ENCODE measurements at regions not wholly inside any gene's neighbourhood (a gene's known extent, or its start where the extent isn't known, plus 50 kb on each side); places are given as distances from the start of the nearest gene placed in this dataset.
"Not testable (repeated sequence)": the region's sequence is repeated elsewhere in the genome, so short reads cannot be mapped to it uniquely, and the experiment has no call there.

- DNase-seq (ENCODE audit: low spot score in 2 of 2) = no peak
- Mint-ChIP-seq H3K36me3 (no peaks in the 10 kb centered on the region), H3K9me3 (no peaks in the 10 kb centered on the region), H3K27ac (no peak overlapping the region)
- ATAC-seq = no peak
Measured at GRCh38 chr15:39242345-39242744, 338.5 kb upstream of the THBS1 start.

- no peaks in the 10 kb centered on the region for H3K9me3 Mint-ChIP-seq
- H3K36me3 Mint-ChIP-seq = no peaks in the 10 kb centered on the region
- no peak for DNase-seq (ENCODE audit: low spot score in 2 of 2)
- H3K27ac Mint-ChIP-seq = no peak overlapping the region
- no peak for ATAC-seq
Measured at GRCh38 chr15:39243396-39243795, 337.5 kb upstream of the THBS1 start.

- DNase-seq (ENCODE audit: low spot score in 2 of 2) (no peak), ATAC-seq (no peak)
- Mint-ChIP-seq H3K27ac (no peak overlapping the region), H3K9me3 (no peaks in the 10 kb centered on the region), H3K36me3 (no peaks in the 10 kb centered on the region)
Measured at GRCh38 chr15:39244776-39245175, 336.1 kb upstream of the THBS1 start.

DNA sequence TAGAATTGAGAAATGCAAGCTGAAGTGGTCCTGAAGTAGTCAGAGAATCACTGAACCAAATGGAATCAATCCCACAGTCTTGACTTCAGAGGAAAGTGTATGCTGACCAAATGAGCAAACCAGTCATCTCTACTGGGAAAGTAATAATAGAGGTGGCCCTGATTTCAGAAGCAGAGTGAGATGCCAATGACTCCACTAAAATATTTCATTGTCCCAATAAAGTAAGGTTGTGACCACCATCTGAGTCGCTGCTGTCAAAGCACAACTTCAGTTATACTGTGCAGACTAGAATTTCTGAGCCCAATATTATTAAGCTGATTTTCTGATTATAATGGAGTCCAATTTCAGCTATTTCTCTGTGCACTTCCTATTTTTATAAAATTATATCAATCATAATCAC is 334.4 kb upstream of the THBS1 start:
- no peak for DNase-seq (ENCODE audit: low spot score in 2 of 2)
- no peak for ATAC-seq
- Mint-ChIP-seq H3K9me3 (no peaks in the 10 kb centered on the region), H3K27ac (no peak overlapping the region), H3K36me3 (no peaks in the 10 kb centered on the region)

- no peak for ATAC-seq
- no peak overlapping the region for H3K27ac Mint-ChIP-seq
- no peaks in the 10 kb centered on the region for H3K9me3 Mint-ChIP-seq
- DNase-seq (ENCODE audit: low spot score in 2 of 2) = no peak
- H3K36me3 Mint-ChIP-seq = no peaks in the 10 kb centered on the region
Measured at GRCh38 chr15:39247574-39247973, 333.3 kb upstream of the THBS1 start.

DNA sequence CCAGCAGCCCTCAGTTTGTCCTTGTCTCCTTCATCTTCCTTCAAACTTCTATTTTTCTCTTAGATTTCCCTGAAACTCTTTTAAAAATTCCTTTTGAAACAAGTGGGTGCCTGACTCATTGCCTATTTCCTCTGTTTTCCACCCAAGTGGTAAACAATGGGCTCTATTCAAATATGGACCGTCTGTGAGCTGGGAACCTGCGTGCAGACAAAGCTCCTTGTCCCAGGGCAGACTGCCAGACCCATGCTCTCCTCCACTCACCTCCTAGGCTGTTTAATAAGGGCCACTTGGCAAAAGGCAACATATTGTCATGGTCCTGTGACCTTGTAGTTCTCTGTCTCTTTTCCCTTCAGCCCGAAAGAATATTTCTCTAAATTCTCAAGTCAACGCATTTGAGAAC is 332.7 kb upstream of the THBS1 start:
- no peaks in the 10 kb centered on the region for H3K9me3 Mint-ChIP-seq
- no peaks in the 10 kb centered on the region for H3K36me3 Mint-ChIP-seq
- DNase-seq (ENCODE audit: low spot score in 2 of 2) (no peak), ATAC-seq (no peak)
- H3K27ac Mint-ChIP-seq = no peak overlapping the region

DNA sequence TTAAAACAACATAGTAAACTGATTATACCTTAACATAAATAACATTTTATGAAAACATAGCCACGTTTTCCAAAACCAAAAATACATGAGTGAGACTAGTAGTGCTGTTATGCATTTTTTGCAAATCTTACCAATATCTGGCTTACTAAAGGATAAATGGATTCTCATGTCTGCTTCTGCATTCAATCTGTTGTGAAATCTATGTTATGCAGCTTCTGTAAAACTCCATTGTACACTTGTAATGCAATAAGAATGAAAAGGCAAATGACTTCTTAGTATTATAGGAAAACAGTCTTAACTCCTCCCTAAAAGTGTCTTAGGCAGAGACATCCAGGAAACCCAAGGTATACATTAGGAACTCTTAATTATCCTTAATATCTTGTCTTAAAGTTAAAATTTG is 330.9 kb upstream of the THBS1 start:
- Mint-ChIP-seq H3K9me3 (no peaks in the 10 kb centered on the region), H3K27ac (no peak overlapping the region), H3K36me3 (no peaks in the 10 kb centered on the region)
- no peak for ATAC-seq
- DNase-seq (ENCODE audit: low spot score in 2 of 2) = no peak

- H3K9me3 Mint-ChIP-seq = no peaks in the 10 kb centered on the region
- DNase-seq (ENCODE audit: low spot score in 2 of 2) (no peak), ATAC-seq (no peak)
- H3K27ac Mint-ChIP-seq = no peak overlapping the region
- H3K36me3 Mint-ChIP-seq = no peaks in the 10 kb centered on the region
Measured at GRCh38 chr15:39250460-39251186, 330.3 kb upstream of the THBS1 start.

GRCh38 chr15:39251413-39252133 is 329.3 kb upstream of the THBS1 start:
- DNase-seq (ENCODE audit: low spot score in 2 of 2) (no peak), ATAC-seq (peak; percentile 39 to 70)
- Mint-ChIP-seq H3K27ac (no peak overlapping the region), H3K36me3 (no peaks in the 10 kb centered on the region), H3K9me3 (no peaks in the 10 kb centered on the region)

- Mint-ChIP-seq H3K27ac (no peak overlapping the region), H3K36me3 (no peaks in the 10 kb centered on the region), H3K9me3 (no peaks in the 10 kb centered on the region)
- ATAC-seq (no peak), DNase-seq (ENCODE audit: low spot score in 2 of 2) (no peak)
Measured at GRCh38 chr15:39252134-39252470, 328.8 kb upstream of the THBS1 start.

GRCh38 chr15:39253552-39253951 is 327.3 kb upstream of the THBS1 start:
- Mint-ChIP-seq H3K36me3 (no peaks in the 10 kb centered on the region), H3K9me3 (no peaks in the 10 kb centered on the region), H3K27ac (no peak overlapping the region)
- ATAC-seq (no peak), DNase-seq (ENCODE audit: low spot score in 2 of 2) (no peak)

GRCh38 chr15:39254181-39254580 is 326.7 kb upstream of the THBS1 start:
- Mint-ChIP-seq H3K36me3 (no peaks in the 10 kb centered on the region), H3K9me3 (no peaks in the 10 kb centered on the region), H3K27ac (no peak overlapping the region)
- no peak for ATAC-seq
- DNase-seq (ENCODE audit: low spot score in 2 of 2) = no peak

GRCh38 chr15:39255760-39256159 is 325.1 kb upstream of the THBS1 start:
- H3K36me3 Mint-ChIP-seq = no peaks in the 10 kb centered on the region
- H3K9me3 Mint-ChIP-seq = peaks cover 0 to 2% of the 10 kb centered on the region in 2 donors
- ATAC-seq (no peak), DNase-seq (ENCODE audit: low spot score in 2 of 2) (no peak)
- no peak overlapping the region for H3K27ac Mint-ChIP-seq

DNA sequence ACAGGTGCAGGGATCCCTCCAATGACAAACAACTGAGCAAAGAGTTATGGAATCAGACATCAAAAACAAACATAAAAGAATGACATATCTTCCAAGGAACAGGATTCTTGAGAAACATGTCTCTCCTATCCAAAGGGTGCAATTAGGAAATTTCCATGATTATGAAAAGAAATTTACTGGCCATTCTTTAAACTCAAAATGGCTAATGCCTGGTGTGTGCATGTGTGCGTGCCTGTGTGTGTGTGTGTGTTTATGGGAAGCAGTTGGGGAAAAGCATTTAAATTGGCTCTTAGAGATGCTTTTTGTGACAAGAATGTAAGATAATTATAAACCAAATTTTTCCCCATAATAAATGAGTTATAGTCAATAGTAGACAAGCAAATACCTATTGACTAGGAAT is 320.5 kb upstream of the THBS1 start:
- H3K36me3 Mint-ChIP-seq = no peaks in the 10 kb centered on the region
- H3K9me3 Mint-ChIP-seq = peaks cover 0 to 2% of the 10 kb centered on the region in 2 donors
- ATAC-seq (no peak), DNase-seq (ENCODE audit: low spot score in 2 of 2) (no peak)
- no peak overlapping the region for H3K27ac Mint-ChIP-seq

DNA sequence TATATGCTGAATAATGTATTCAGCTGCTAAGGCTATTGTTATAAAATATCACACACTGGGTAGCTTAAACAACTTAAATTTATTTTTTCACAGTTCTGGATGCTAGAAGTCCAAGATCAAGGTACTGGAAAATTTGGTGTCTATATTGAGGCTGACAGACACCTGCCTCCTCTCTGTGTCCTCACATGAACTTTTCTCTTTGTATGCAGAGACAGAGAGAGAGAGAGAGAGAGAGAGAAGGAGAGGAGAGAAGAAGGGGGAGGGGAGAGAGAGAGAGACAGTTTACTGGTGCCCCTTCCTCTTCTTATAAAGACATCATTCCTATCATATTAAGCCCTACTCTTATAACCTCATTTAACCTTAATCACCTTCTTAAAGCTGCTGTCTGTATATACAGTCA is 320.1 kb upstream of the THBS1 start:
- H3K27ac Mint-ChIP-seq = no peak overlapping the region
- DNase-seq (ENCODE audit: low spot score in 2 of 2) = no peak
- H3K9me3 Mint-ChIP-seq = peaks cover 0 to 2% of the 10 kb centered on the region in 2 donors
- ATAC-seq = no peak
- H3K36me3 Mint-ChIP-seq = no peaks in the 10 kb centered on the region

DNA sequence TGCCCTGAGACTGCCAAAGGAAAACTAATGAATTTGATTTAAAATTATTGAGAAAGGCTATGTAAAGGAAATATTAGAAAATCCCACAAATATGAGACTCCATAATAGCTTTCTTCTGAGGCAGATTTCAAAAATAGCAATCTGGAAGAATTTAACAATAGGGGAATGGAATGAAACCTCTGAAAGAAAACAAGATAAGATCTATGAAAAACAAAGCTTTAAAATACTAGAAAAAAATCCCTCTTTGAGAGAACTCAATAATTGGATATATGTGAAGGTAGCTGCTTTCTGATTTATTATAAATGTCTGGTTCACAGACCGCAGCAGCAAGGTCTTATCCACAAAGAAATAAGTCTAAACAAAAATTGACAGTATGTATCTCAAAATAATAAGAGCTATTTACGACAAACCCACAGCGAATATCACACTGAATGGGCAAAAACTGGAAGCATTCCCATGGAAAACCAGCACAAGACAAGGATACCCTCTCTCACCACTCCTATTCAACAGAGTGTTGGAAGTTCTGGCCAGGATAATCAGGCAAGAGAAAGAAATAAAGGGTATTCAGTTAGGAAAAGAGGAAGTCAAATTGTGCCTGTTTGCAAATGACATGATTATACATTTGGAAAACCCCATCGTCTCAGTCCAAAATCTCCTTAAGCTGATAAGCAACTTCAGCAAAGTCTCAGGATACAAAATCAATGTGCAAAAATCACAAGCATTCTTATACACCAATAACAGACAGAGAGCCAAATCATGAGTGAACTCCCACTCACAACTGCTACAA is 319.3 kb upstream of the THBS1 start:
- not testable (repeated sequence) for H3K27ac Mint-ChIP-seq; DNase-seq (ENCODE audit: low spot score in 2 of 2); ATAC-seq; H3K36me3 Mint-ChIP-seq; H3K9me3 Mint-ChIP-seq

GRCh38 chr15:39262995-39263772 is 317.7 kb upstream of the THBS1 start:
- DNase-seq (ENCODE audit: low spot score in 2 of 2); ATAC-seq; H3K9me3 Mint-ChIP-seq; H3K36me3 Mint-ChIP-seq; H3K27ac Mint-ChIP-seq: not testable (repeated sequence)
